ENCODE measurements at regions not wholly inside any gene's neighbourhood (a gene's known extent, or its start where the extent isn't known, plus 50 kb on each side); places are given as distances from the start of the nearest gene placed in this dataset.

DNA sequence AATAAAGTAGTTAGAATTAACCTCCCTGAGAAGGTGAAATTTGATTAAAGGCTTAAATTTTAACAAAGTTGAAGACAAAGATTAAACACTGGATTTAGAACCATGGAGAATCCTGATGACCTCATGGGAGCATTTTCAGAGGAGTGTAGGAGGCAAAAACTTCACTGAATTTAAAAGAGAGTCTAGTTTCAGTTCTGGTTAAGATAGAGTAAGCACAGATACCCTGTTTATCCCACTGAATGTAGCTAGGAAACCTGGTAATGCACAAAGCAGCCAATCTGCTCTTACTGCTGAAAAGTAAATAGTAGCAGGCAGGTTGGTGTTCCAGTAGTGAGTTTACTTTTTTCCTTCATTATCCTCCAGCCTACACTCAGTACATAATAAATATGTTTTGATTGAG lies 654.9 kb upstream of the SYT4 start:
- no peak for DNase-seq
- Histone ChIP-seq H3K4me1 (ENCODE audit: insufficient read depth, low read length) (no peaks in the 10 kb centered on the region), H3K9me3 (ENCODE audit: control insufficient read depth in 1 of 2, low read length in 2 of 2) (no peaks in the 10 kb centered on the region), H3K27ac (ENCODE audit: low read depth, low read length) (no peak overlapping the region), H3K4me3 (ENCODE audit: low read length in 2 of 2) (no peak overlapping the region), H3K36me3 (ENCODE audit: insufficient read depth, low read length) (no peaks in the 10 kb centered on the region), H3K27me3 (ENCODE audit: insufficient read depth, low read length) (no peaks in the 10 kb centered on the region)
- ChIA-PET POLR2A (ENCODE audit: partially characterized antibody) (no interaction called here), CTCF (ENCODE audit: partially characterized antibody) (no interaction called here)
- no peaks in the 10 kb centered on the region for H3K36me3 Mint-ChIP-seq
- H3K27ac Mint-ChIP-seq, result no peak overlapping the region
- no peaks in the 10 kb centered on the region for H3K4me1 Mint-ChIP-seq
- intact Hi-C loops (cut with micrococcal nuclease), result no loop called here
- peaks cover 0 to 12% (median 6%) of the 10 kb centered on the region in 8 donors for H3K9me3 Mint-ChIP-seq
- H3K27me3 Mint-ChIP-seq, result no peaks in the 10 kb centered on the region
- no peak overlapping the region for H3K4me3 Mint-ChIP-seq

DNA sequence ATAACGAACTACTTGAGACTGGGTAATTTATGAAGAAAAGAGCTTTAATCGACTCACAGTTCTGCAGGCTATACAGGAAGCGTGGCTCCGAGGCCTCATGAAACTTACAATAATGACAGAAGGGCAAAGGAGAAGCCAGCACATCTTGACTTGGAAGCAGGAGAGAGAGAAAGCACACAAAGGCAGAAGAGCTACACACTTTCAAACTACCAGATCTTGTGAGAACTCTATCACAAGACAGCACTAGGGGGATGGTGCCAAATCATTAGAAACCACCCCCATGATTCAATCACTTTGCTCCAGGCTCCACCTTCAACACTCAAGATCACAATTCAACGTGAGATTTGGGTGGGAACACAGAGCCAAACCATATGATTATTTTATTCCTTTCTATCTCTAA lies 655.9 kb upstream of the SYT4 start:
- Mint-ChIP-seq H3K4me3 (no peak overlapping the region), H3K27ac (no peak overlapping the region), H3K27me3 (no peaks in the 10 kb centered on the region), H3K4me1 (no peaks in the 10 kb centered on the region), H3K36me3 (no peaks in the 10 kb centered on the region), H3K9me3 (peaks cover 0 to 12% (median 6%) of the 10 kb centered on the region in 8 donors)
- no peaks in the 10 kb centered on the region for H3K9me3 ChIP-seq (ENCODE audit: control insufficient read depth in 1 of 2, low read length in 2 of 2)
- H3K4me1 ChIP-seq (ENCODE audit: insufficient read depth, low read length), result no peaks in the 10 kb centered on the region
- intact Hi-C loops (cut with micrococcal nuclease), result no loop called here
- no peaks in the 10 kb centered on the region for H3K36me3 ChIP-seq (ENCODE audit: insufficient read depth, low read length)
- no peak overlapping the region for H3K27ac ChIP-seq (ENCODE audit: low read depth, low read length)
- ChIA-PET POLR2A (ENCODE audit: partially characterized antibody) (no interaction called here), CTCF (ENCODE audit: partially characterized antibody) (no interaction called here)
- no peak overlapping the region for H3K4me3 ChIP-seq (ENCODE audit: low read length in 2 of 2)
- DNase-seq, result no peak
- no peaks in the 10 kb centered on the region for H3K27me3 ChIP-seq (ENCODE audit: insufficient read depth, low read length)

DNA sequence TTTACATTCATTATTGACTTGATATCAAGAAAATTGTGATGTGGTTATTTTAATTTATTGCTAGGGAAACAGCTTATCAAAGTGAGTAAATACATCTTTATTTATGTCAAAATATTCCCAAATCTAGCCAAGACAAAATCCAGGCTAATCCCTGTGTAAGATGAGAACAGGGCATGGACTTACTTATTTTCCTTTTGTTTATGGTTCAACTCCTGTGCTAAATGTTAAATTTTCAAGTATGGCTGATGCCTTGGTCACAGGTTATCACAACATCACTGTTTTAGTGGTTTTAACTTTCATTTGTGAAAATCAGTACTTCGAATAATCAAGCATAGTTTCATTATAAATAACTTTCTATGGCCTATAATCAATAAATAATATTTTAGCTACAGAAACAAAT lies 657.0 kb upstream of the SYT4 start:
- Histone ChIP-seq H3K27me3 (ENCODE audit: insufficient read depth, low read length) (no peaks in the 10 kb centered on the region), H3K27ac (ENCODE audit: low read depth, low read length) (no peak overlapping the region), H3K4me3 (ENCODE audit: low read length in 2 of 2) (no peak overlapping the region), H3K4me1 (ENCODE audit: insufficient read depth, low read length) (no peaks in the 10 kb centered on the region), H3K36me3 (ENCODE audit: insufficient read depth, low read length) (no peaks in the 10 kb centered on the region), H3K9me3 (ENCODE audit: control insufficient read depth in 1 of 2, low read length in 2 of 2) (no peaks in the 10 kb centered on the region)
- no peaks in the 10 kb centered on the region for H3K4me1 Mint-ChIP-seq
- H3K4me3 Mint-ChIP-seq, result no peak overlapping the region
- H3K27ac Mint-ChIP-seq, result no peak overlapping the region
- H3K27me3 Mint-ChIP-seq, result no peaks in the 10 kb centered on the region
- intact Hi-C loops (cut with micrococcal nuclease), result no loop called here
- POLR2A ChIA-PET (ENCODE audit: partially characterized antibody), result no interaction called here
- no peak for DNase-seq
- H3K36me3 Mint-ChIP-seq, result no peaks in the 10 kb centered on the region
- CTCF ChIA-PET (ENCODE audit: partially characterized antibody), result no interaction called here
- H3K9me3 Mint-ChIP-seq, result peaks cover under 1 to 16% (median 7%) of the 10 kb centered on the region in 8 donors

DNA sequence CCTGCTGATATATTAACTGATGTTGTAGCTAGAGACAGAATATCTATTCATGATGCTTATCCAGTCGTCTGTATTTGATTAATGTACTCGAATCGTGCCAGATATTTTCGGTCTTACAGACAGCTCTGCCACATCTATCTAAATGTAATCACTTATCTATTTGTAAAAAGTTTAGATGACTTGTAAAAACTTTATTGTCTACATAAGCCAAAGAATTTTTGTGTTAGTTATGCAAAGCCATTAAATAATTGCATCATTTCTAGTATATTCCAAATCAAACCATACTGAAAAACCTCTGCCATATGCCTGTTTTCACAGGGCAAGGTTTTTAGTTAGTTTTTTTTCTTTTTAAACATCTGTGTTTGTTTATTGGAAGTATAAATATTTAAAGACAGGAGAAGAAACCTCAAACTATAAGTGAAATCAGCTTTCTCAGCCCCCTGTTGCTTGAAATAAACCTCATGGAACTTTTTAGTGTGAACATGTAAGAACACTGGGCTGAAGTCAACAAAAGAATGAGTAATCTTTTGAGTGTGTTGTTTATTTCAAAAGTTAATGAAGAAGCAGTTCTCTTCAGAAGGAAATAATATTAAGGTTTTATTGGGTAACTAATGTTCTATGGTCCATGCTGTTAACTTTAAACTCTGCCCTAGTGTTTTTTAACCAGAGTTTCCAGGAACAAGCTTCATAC lies 657.6 kb upstream of the SYT4 start:
- Histone ChIP-seq H3K36me3 (ENCODE audit: insufficient read depth, low read length) (no peaks in the 10 kb centered on the region), H3K27me3 (ENCODE audit: insufficient read depth, low read length) (no peaks in the 10 kb centered on the region), H3K9me3 (ENCODE audit: control insufficient read depth in 1 of 2, low read length in 2 of 2) (no peaks in the 10 kb centered on the region), H3K27ac (ENCODE audit: low read depth, low read length) (no peak overlapping the region), H3K4me3 (ENCODE audit: low read length in 2 of 2) (no peak overlapping the region), H3K4me1 (ENCODE audit: insufficient read depth, low read length) (no peaks in the 10 kb centered on the region)
- peaks cover 2 to 18% (median 7%) of the 10 kb centered on the region in 8 donors for H3K9me3 Mint-ChIP-seq
- H3K27ac Mint-ChIP-seq, result no peak overlapping the region
- H3K27me3 Mint-ChIP-seq, result no peaks in the 10 kb centered on the region
- no peaks in the 10 kb centered on the region for H3K36me3 Mint-ChIP-seq
- ChIA-PET CTCF (ENCODE audit: partially characterized antibody) (no interaction called here), POLR2A (ENCODE audit: partially characterized antibody) (no interaction called here)
- no peak overlapping the region for H3K4me3 Mint-ChIP-seq
- H3K4me1 Mint-ChIP-seq, result no peaks in the 10 kb centered on the region
- no peak for DNase-seq
- intact Hi-C loops (cut with micrococcal nuclease), result no loop called here

DNA sequence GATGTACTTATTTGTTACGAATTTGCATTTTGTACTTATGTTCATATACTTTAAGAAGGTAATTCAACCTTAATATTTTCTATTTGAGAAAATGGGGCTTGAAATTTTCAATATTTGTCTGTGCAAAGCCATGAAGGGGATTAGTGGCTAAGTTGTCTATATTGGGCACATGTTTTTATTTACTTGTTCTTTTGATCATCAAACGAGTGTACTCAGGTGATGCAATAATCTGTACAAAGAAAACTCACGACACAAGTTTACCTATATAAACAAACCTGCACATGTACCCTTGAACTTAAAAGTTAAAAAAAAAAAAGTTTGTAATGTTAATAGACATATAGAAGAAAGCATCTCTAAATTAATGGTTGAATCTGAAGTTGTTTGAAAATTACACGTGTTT lies 658.9 kb upstream of the SYT4 start:
- no peak for DNase-seq
- no peaks in the 10 kb centered on the region for H3K36me3 ChIP-seq (ENCODE audit: insufficient read depth, low read length)

DNA sequence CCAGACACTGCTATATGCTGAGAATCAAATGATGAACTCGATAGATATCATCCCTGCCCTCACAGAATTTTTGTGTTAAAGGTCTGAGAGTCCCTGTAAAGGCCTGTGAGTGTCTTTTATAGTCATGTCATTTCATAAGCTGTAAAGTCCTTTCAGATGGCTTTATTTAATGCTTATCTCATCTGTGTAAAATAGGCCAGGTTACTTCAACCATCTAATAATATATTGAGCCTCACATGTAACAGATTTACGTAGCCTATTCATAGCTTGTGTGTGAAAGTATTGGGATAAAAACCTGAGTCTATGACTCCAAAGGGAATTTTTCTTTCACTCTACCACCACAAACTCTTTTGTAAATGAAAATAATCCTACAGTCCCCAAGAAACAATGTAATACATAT lies 672.0 kb upstream of the SYT4 start:
- Mint-ChIP-seq H3K9me3 (peaks cover 0 to 32% (median 11%) of the 10 kb centered on the region in 8 donors), H3K27ac (no peak overlapping the region), H3K27me3 (no peaks in the 10 kb centered on the region), H3K36me3 (no peaks in the 10 kb centered on the region), H3K4me1 (no peaks in the 10 kb centered on the region), H3K4me3 (no peak overlapping the region)
- Histone ChIP-seq H3K27ac (ENCODE audit: low read depth, low read length) (no peak overlapping the region), H3K4me1 (ENCODE audit: insufficient read depth, low read length) (no peaks in the 10 kb centered on the region), H3K36me3 (ENCODE audit: insufficient read depth, low read length) (no peaks in the 10 kb centered on the region), H3K27me3 (ENCODE audit: insufficient read depth, low read length) (no peaks in the 10 kb centered on the region), H3K9me3 (ENCODE audit: control insufficient read depth in 1 of 2, low read length in 2 of 2) (no peaks in the 10 kb centered on the region), H3K4me3 (ENCODE audit: low read length in 2 of 2) (no peak overlapping the region)
- ChIA-PET CTCF (ENCODE audit: partially characterized antibody) (no interaction called here), POLR2A (ENCODE audit: partially characterized antibody) (no interaction called here)
- intact Hi-C loops (cut with micrococcal nuclease), result no loop called here
- DNase-seq, result no peak

More for the DNA sequence above, 658.9 kb upstream of the SYT4 start:
- no peaks in the 10 kb centered on the region for H3K36me3 Mint-ChIP-seq
- Histone ChIP-seq H3K27me3 (ENCODE audit: insufficient read depth, low read length) (no peaks in the 10 kb centered on the region), H3K4me1 (ENCODE audit: insufficient read depth, low read length) (no peaks in the 10 kb centered on the region), H3K9me3 (ENCODE audit: control insufficient read depth in 1 of 2, low read length in 2 of 2) (no peaks in the 10 kb centered on the region), H3K4me3 (ENCODE audit: low read length in 2 of 2) (no peak overlapping the region), H3K27ac (ENCODE audit: low read depth, low read length) (no peak overlapping the region)
- H3K4me3 Mint-ChIP-seq, result no peak overlapping the region
- no peaks in the 10 kb centered on the region for H3K4me1 Mint-ChIP-seq
- ChIA-PET POLR2A (ENCODE audit: partially characterized antibody) (no interaction called here), CTCF (ENCODE audit: partially characterized antibody) (no interaction called here)
- peaks cover 2 to 22% (median 10%) of the 10 kb centered on the region in 8 donors for H3K9me3 Mint-ChIP-seq
- intact Hi-C loops (cut with micrococcal nuclease), result no loop called here
- no peaks in the 10 kb centered on the region for H3K27me3 Mint-ChIP-seq
- H3K27ac Mint-ChIP-seq, result no peak overlapping the region

DNA sequence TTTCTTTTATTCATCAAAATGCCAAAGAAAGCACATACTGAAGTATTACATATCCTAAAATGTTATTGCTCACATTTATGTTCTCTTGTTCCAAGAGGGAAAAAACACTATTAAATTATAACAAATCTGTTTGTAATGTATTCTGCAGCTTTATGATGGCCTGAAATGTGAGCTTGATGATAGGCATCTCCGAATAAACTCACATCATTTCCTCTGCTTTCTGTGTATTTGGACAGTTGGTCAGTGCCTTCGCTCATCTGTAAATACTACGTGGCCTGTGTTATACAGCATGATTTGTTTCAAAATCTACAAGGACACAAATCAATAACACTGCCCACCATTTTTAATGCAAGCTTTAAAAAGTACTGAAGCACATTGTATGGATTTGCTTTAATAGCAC lies 672.8 kb upstream of the SYT4 start:
- no peaks in the 10 kb centered on the region for H3K4me1 ChIP-seq (ENCODE audit: insufficient read depth, low read length)
- H3K27ac Mint-ChIP-seq, result no peak overlapping the region
- H3K4me1 Mint-ChIP-seq, result no peaks in the 10 kb centered on the region
- ChIA-PET CTCF (ENCODE audit: partially characterized antibody) (no interaction called here), POLR2A (ENCODE audit: partially characterized antibody) (no interaction called here)
- no peaks in the 10 kb centered on the region for H3K36me3 Mint-ChIP-seq
- DNase-seq, result no peak
- no peaks in the 10 kb centered on the region for H3K27me3 Mint-ChIP-seq
- peaks cover 2 to 32% (median 14%) of the 10 kb centered on the region in 8 donors for H3K9me3 Mint-ChIP-seq
- H3K27me3 ChIP-seq (ENCODE audit: insufficient read depth, low read length), result no peaks in the 10 kb centered on the region
- H3K27ac ChIP-seq (ENCODE audit: low read depth, low read length), result no peak overlapping the region
- no peaks in the 10 kb centered on the region for H3K36me3 ChIP-seq (ENCODE audit: insufficient read depth, low read length)
- no peaks in the 10 kb centered on the region for H3K9me3 ChIP-seq (ENCODE audit: control insufficient read depth in 1 of 2, low read length in 2 of 2)
- intact Hi-C loops (cut with micrococcal nuclease), result loop anchor here (10.0 kb wide), 1 partner anchor 65 kb away; no protein-coding TSS in a partner anchor
- H3K4me3 ChIP-seq (ENCODE audit: low read length in 2 of 2), result no peak overlapping the region
- H3K4me3 Mint-ChIP-seq, result no peak overlapping the region

DNA sequence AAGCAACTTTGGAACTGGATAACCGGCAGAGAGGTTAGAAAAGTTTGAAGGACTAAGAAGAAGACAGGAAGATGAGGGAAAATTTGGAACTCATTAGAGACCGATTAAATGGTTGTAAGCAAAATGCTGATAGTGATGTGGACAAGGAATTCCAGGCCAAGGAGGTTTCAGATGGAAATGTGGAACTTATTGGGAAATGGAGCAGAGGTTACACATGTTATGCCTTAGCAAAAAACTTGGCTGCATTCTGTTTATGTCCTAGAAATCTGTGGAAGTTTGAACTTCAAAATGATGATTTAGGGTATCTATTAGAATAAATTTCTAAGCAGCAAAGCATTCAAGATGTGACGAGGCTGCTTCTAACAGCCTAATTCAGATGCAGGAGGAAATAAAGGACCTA lies 675.1 kb upstream of the SYT4 start:
- Mint-ChIP-seq H3K27me3 (no peaks in the 10 kb centered on the region), H3K9me3 (peaks cover 0 to 21% (median 8%) of the 10 kb centered on the region in 8 donors), H3K36me3 (no peaks in the 10 kb centered on the region), H3K4me1 (no peaks in the 10 kb centered on the region), H3K4me3 (no peak overlapping the region), H3K27ac (peak overlapping the region in 1 of 7 donors; percentile 63)
- H3K27ac ChIP-seq (ENCODE audit: low read depth, low read length), result no peak overlapping the region
- no peak overlapping the region for H3K4me3 ChIP-seq (ENCODE audit: low read length in 2 of 2)
- ChIA-PET CTCF (ENCODE audit: partially characterized antibody) (no interaction called here), POLR2A (ENCODE audit: partially characterized antibody) (no interaction called here)
- H3K27me3 ChIP-seq (ENCODE audit: insufficient read depth, low read length), result no peaks in the 10 kb centered on the region
- no peaks in the 10 kb centered on the region for H3K4me1 ChIP-seq (ENCODE audit: insufficient read depth, low read length)
- intact Hi-C loops (cut with micrococcal nuclease), result loop anchor here (10.0 kb wide), 1 partner anchor 62 kb away; no protein-coding TSS in a partner anchor
- no peaks in the 10 kb centered on the region for H3K9me3 ChIP-seq (ENCODE audit: control insufficient read depth in 1 of 2, low read length in 2 of 2)
- DNase-seq, result no peak
- no peaks in the 10 kb centered on the region for H3K36me3 ChIP-seq (ENCODE audit: insufficient read depth, low read length)

Data from CD4-positive, alpha-beta memory T cell (primary cell).